ENCODE measurements at regions not wholly inside any gene's neighbourhood (a gene's known extent, or its start where the extent isn't known, plus 50 kb on each side); places are given as distances from the start of the nearest gene placed in this dataset.

DNA sequence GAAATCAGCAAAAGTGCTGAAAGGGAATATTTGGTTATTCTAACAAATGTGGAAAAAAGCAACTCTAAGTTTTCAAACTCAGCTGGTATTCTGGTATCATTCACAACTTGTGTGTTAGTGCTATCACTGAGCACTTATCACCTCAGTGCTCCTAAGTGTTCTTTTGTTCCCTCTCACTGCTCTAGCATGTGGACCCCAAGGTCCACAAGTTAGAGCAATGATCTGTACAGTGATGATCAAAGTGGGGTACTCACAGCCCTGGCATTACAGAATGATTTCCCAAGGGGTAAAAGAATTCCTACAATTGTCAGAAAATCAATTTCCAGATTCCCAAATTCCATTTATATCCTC, 575.0 kb downstream of the DIAPH3 start:
- TF ChIP-seq NFIC (IDR thresholded peaks at IDR 0.05; ENCODE audit: low read depth, low read length): no peak
- TF ChIP-seq, protein P1, sequence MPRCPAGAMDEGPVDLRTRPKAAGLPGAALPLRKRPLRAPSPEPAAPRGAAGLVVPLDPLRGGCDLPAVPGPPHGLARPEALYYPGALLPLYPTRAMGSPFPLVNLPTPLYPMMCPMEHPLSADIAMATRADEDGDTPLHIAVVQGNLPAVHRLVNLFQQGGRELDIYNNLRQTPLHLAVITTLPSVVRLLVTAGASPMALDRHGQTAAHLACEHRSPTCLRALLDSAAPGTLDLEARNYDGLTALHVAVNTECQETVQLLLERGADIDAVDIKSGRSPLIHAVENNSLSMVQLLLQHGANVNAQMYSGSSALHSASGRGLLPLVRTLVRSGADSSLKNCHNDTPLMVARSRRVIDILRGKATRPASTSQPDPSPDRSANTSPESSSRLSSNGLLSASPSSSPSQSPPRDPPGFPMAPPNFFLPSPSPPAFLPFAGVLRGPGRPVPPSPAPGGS (IDR thresholded peaks at IDR 0.05; ENCODE audit: borderline replicate concordance, insufficient read depth, low read depth, low read length, poor library complexity, severe bottlenecking): no peak
- TF ChIP-seq, protein P2, sequence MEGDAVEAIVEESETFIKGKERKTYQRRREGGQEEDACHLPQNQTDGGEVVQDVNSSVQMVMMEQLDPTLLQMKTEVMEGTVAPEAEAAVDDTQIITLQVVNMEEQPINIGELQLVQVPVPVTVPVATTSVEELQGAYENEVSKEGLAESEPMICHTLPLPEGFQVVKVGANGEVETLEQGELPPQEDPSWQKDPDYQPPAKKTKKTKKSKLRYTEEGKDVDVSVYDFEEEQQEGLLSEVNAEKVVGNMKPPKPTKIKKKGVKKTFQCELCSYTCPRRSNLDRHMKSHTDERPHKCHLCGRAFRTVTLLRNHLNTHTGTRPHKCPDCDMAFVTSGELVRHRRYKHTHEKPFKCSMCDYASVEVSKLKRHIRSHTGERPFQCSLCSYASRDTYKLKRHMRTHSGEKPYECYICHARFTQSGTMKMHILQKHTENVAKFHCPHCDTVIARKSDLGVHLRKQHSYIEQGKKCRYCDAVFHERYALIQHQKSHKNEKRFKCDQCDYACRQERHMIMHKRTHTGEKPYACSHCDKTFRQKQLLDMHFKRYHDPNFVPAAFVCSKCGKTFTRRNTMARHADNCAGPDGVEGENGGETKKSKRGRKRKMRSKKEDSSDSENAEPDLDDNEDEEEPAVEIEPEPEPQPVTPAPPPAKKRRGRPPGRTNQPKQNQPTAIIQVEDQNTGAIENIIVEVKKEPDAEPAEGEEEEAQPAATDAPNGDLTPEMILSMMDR (IDR thresholded peaks at IDR 0.05 in 2 of 3, conservative IDR thresholded peaks at IDR 0.05 in 1 of 3; ENCODE audit: control insufficient read depth in 2 of 3, extremely low read depth in 1 of 3, insufficient read depth in 1 of 3, low read depth in 3 of 3, low read length in 3 of 3): no peak
- TF ChIP-seq BMI1 (IDR thresholded peaks at IDR 0.05; ENCODE audit: borderline replicate concordance): no peak
- no peak for TF ChIP-seq ZNF384 (IDR thresholded peaks at IDR 0.05; ENCODE audit: borderline replicate concordance, low read depth, low read length)
- no peak for TF ChIP-seq POU2F2 (IDR thresholded peaks at IDR 0.05; ENCODE audit: borderline replicate concordance, low read depth, low read length)
- no peak for TF ChIP-seq LARP7 (IDR thresholded peaks at IDR 0.05)
- no peak for TF ChIP-seq ESRRA (IDR thresholded peaks at IDR 0.05; ENCODE audit: low read length)
- no peak for TF ChIP-seq SP1 (IDR thresholded peaks at IDR 0.05; ENCODE audit: low read depth, low read length)
- TF ChIP-seq NFYB (IDR thresholded peaks at IDR 0.05; ENCODE audit: insufficient read depth, low read depth, low read length): no peak
- TF ChIP-seq RB1 (IDR thresholded peaks at IDR 0.05; ENCODE audit: borderline replicate concordance): no peak
- TF ChIP-seq CHD1 (IDR thresholded peaks at IDR 0.05; ENCODE audit: low read depth, low read length): no peak
